ENCODE measurements at regions not wholly inside any gene's neighbourhood (a gene's known extent, or its start where the extent isn't known, plus 50 kb on each side); places are given as distances from the start of the nearest gene placed in this dataset.

DNA sequence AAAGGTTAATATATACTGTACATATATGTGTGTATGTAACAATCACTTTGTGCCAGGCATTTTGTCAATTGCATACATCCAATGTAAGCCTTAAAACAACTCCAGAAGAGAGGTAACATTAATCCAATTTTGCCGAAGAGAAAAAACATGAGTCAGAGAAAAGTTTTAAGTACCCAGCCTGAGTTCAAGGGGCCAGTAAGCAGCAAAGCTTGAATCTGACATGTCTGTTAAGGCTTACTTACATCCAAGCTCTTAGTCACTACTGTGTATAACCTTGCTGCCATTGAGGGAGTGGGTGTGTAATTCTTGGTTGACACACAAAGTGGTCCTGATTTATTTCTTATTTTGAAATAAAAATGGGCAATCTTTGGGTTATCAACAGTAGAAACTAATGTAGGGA, 360.4 kb upstream of the LYPLAL1 start:
- Histone ChIP-seq H3K36me3 (replicated peaks in 1 of 2; ENCODE audit: control insufficient read depth in 1 of 2, insufficient read depth in 2 of 2, low read length in 2 of 2) (no peaks in the 10 kb centered on the region), H3K4me2 (ENCODE audit: low read depth, low read length) (no peak overlapping the region), H3K4me3 (replicated peaks in 1 of 3; ENCODE audit: insufficient read depth in 1 of 3, low read depth in 2 of 3, low read length in 3 of 3) (no peak overlapping the region), H4K20me1 (ENCODE audit: insufficient read depth, low read length) (no peaks in the 10 kb centered on the region), H3K4me1 (ENCODE audit: insufficient read depth, low read length) (no peaks in the 10 kb centered on the region), H3K9ac (ENCODE audit: insufficient read depth, low read depth, low read length) (no peak overlapping the region), H3K79me2 (ENCODE audit: insufficient read depth, low read length) (no peaks in the 10 kb centered on the region), H2AFZ (ENCODE audit: low read length) (no peak overlapping the region), H3K27me3 (ENCODE audit: control insufficient read depth in 1 of 2, insufficient read depth in 2 of 2, low read length in 2 of 2) (no peaks in the 10 kb centered on the region), H3K27ac (ENCODE audit: extremely low read length, insufficient read depth, low read length) (no peak overlapping the region), H3K9me3 (ENCODE audit: low read length) (no peaks in the 10 kb centered on the region)
- WGBS (ENCODE audit: low lambda C conversion rate) = 0% methylated on average over 1 of the region's 1 CpG
- DNase-seq (ENCODE audit: low spot score) (no peak), FAIRE-seq (no peak), ATAC-seq (no peak)
- POLR2A ChIA-PET = no interaction called here
- intact Hi-C loops (cut with micrococcal nuclease; ENCODE audit: unreplicated experiment) (no loop called here), in situ Hi-C loops (cut with HindIII; ENCODE audit: extremely low pct_ligation_motif_present, low pct_unique_long_range_greater_than_20kb) (no loop called here)
- CTCF ChIA-PET (ENCODE audit: low intra/inter-chr PET ratio, low total read pairs) = no interaction called here
- BruUV-seq (replicated peaks) = no TSS peak
- TF ChIP-seq ZNF441 (CRISPR knock-in tag; IDR thresholded peaks at IDR 0.05; ENCODE audit: borderline replicate concordance) (no peak), CREBL2 (CRISPR knock-in tag; IDR thresholded peaks at IDR 0.05; ENCODE audit: borderline replicate concordance) (no peak), ZNF275 (CRISPR knock-in tag; IDR thresholded peaks at IDR 0.05; ENCODE audit: borderline replicate concordance) (no peak), PITX1 (CRISPR knock-in tag; IDR thresholded peaks at IDR 0.05) (no peak), ZBTB7B (CRISPR knock-in tag; IDR thresholded peaks at IDR 0.05) (no peak), MTA3 (CRISPR knock-in tag; IDR thresholded peaks at IDR 0.05) (no peak), ZNF7 (CRISPR knock-in tag; IDR thresholded peaks at IDR 0.05) (no peak), ZNF558 (CRISPR knock-in tag; IDR thresholded peaks at IDR 0.05; ENCODE audit: borderline replicate concordance) (no peak), TBX2 (CRISPR knock-in tag; IDR thresholded peaks at IDR 0.05; ENCODE audit: borderline replicate concordance) (no peak), AHR (CRISPR knock-in tag; IDR thresholded peaks at IDR 0.05) (no peak), AKAP8 (CRISPR knock-in tag; IDR thresholded peaks at IDR 0.05) (no peak), ZNF749 (CRISPR knock-in tag; IDR thresholded peaks at IDR 0.05; ENCODE audit: borderline replicate concordance) (no peak), ZBTB44 (CRISPR knock-in tag; IDR thresholded peaks at IDR 0.05) (no peak), IRF9 (CRISPR knock-in tag; IDR thresholded peaks at IDR 0.05; ENCODE audit: borderline replicate concordance) (no peak), NFE2L2 (IDR thresholded peaks at IDR 0.05; ENCODE audit: low read length) (no peak), ATM (IDR thresholded peaks at IDR 0.05; ENCODE audit: borderline replicate concordance) (no peak), SETDB1 (CRISPR knock-in tag; IDR thresholded peaks at IDR 0.05; ENCODE audit: borderline replicate concordance) (no peak)
- TF ChIP-seq, protein P1, sequence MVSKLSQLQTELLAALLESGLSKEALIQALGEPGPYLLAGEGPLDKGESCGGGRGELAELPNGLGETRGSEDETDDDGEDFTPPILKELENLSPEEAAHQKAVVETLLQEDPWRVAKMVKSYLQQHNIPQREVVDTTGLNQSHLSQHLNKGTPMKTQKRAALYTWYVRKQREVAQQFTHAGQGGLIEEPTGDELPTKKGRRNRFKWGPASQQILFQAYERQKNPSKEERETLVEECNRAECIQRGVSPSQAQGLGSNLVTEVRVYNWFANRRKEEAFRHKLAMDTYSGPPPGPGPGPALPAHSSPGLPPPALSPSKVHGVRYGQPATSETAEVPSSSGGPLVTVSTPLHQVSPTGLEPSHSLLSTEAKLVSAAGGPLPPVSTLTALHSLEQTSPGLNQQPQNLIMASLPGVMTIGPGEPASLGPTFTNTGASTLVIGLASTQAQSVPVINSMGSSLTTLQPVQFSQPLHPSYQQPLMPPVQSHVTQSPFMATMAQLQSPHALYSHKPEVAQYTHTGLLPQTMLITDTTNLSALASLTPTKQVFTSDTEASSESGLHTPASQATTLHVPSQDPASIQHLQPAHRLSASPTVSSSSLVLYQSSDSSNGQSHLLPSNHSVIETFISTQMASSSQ (IDR thresholded peaks at IDR 0.05; ENCODE audit: low read depth) = no peak
- TF ChIP-seq, protein P1 (CRISPR knock-in tag; IDR thresholded peaks at IDR 0.05; ENCODE audit: borderline replicate concordance) = no peak

All from HepG2 (cell line).